B cell (primary cell): ENCODE measurements at regions not wholly inside any gene's neighbourhood (a gene's known extent, or its start where the extent isn't known, plus 50 kb on each side); places are given as distances from the start of the nearest gene placed in this dataset.

ENCODE experiments used
- ATAC-seq: fragments of 200-7000 bp; cut with Tn5 transposase; one replicate; pipeline ENCODE4 v1.10.0; 2021; ENCODE audit warnings: low read depth, mild to moderate bottlenecking, moderate number of reproducible peaks, moderate library complexity
- CTCF ChIA-PET: fragments of 350-600 bp; sonication (Branson Sonifier 250); formaldehyde crosslinking; loops from one replicate; lab custom pipeline; 2021; ENCODE audit warnings: antibody characterized with exemption, inconsistent platforms; lab: Charles Lee
- POLR2A ChIA-PET: fragments of 350-600 bp; sonication (Branson Sonifier 250); formaldehyde crosslinking; loops from one replicate; lab custom pipeline; 2021; ENCODE audit warnings: antibody characterized with exemption; lab: Charles Lee
- DNase-seq: peaks from one replicate; pipeline ENCODE4 v3.0.0; 2013
- H2AFZ ChIP-seq: 2 replicates; pipeline ENCODE4 v1.6.1; 2012; ENCODE audit warnings: mild to moderate bottlenecking, low read depth, low read length; ENCODE audit not compliant: insufficient read depth, poor library complexity, severe bottlenecking
- H3K27ac ChIP-seq, 2 donors: 1 replicate in 1 of 2; 2 replicates in 1 of 2; pipeline ENCODE4 v1.5.1; 2012 to 2013; ENCODE audit warnings: low read length in 2 of 2, mild to moderate bottlenecking in 2 of 2, moderate library complexity in 1 of 2
- H3K27me3 ChIP-seq, 4 experiments: fragments of 200-600 bp in 1 of 4; sonication (generic) in 1 of 4; replicated peaks in 1 of 4; 1 replicate in 2 of 4; 2 replicates in 2 of 4; pipeline versions ENCODE4 v1.6.1 to v1.7.0; 2013 to 2016; ENCODE audit warnings: low read length in 3 of 4, mild to moderate bottlenecking in 2 of 4, mixed read lengths in 1 of 4, moderate library complexity in 1 of 4; ENCODE audit not compliant: insufficient read depth in 4 of 4, control insufficient read depth in 3 of 4; ENCODE audit errors: control extremely low read depth in 1 of 4
- H3K36me3 ChIP-seq, 2 experiments: replicated peaks in 1 of 2; 1 replicate in 1 of 2; 2 replicates in 1 of 2; pipeline versions ENCODE4 v1.6.1 to v1.7.1; 2013; ENCODE audit warnings: low read length in 1 of 2; ENCODE audit not compliant: insufficient read depth in 2 of 2, control insufficient read depth in 1 of 2; ENCODE audit errors: control extremely low read depth in 1 of 2, extremely low read depth in 1 of 2
- H3K4me1 ChIP-seq, 2 donors: fragments of 200-600 bp in 1 of 2; sonication (generic) in 1 of 2; 1 replicate in 1 of 2; 2 replicates in 1 of 2; pipeline versions ENCODE4 v1.5.1 to v1.6.1; 2013 to 2017; ENCODE audit warnings: low read length in 2 of 2; ENCODE audit not compliant: control insufficient read depth in 2 of 2, insufficient read depth in 2 of 2
- H3K4me2 ChIP-seq: replicated peaks from 2 replicates; pipeline ENCODE3; 2012; ENCODE audit warnings: mild to moderate bottlenecking, low read depth, low read length; ENCODE audit not compliant: poor library complexity, severe bottlenecking
- H3K4me3 ChIP-seq, 5 experiments: fragments of 200-600 bp in 1 of 5; sonication (generic) in 1 of 5; 1 replicate in 3 of 5; 2 replicates in 2 of 5; pipeline versions ENCODE4 v1.5.1 to v1.7.0; 2011 to 2016; ENCODE audit warnings: low read length in 4 of 5, mild to moderate bottlenecking in 4 of 5, low read depth in 2 of 5, control low read depth in 1 of 5, moderate library complexity in 1 of 5; ENCODE audit not compliant: insufficient read depth in 1 of 5; ENCODE audit errors: control extremely low read depth in 1 of 5, extremely low read depth in 1 of 5
- H3K79me2 ChIP-seq: fragments of 200-600 bp; sonication (generic); one replicate; pipeline ENCODE4 v1.6.0; 2016; ENCODE audit warnings: low read length; ENCODE audit not compliant: control insufficient read depth, insufficient read depth
- H3K9ac ChIP-seq: fragments of 200-600 bp; sonication (generic); 2 replicates; pipeline ENCODE4 v1.6.1; 2017; ENCODE audit warnings: mild to moderate bottlenecking, low read length, moderate library complexity
- H3K9me3 ChIP-seq, 3 donors: one replicate each; pipeline versions ENCODE4 v1.6.1 to v1.7.1; 2013; ENCODE audit warnings: low read length in 2 of 3; ENCODE audit not compliant: control insufficient read depth in 2 of 3, insufficient read depth in 1 of 3; ENCODE audit errors: control extremely low read depth in 1 of 3
- H4K20me1 ChIP-seq: 2 replicates; pipeline ENCODE4 v1.6.0; 2012; ENCODE audit warnings: mild to moderate bottlenecking, low read length; ENCODE audit not compliant: insufficient read depth, control insufficient read depth, poor library complexity, severe bottlenecking
- H3K27ac Mint-ChIP-seq: one replicate; pipeline ENCODE4 v1.8.0; 2021; ENCODE audit warnings: mixed read lengths
- H3K27me3 Mint-ChIP-seq: one replicate; pipeline ENCODE4 v1.8.0; 2021; ENCODE audit warnings: mixed read lengths
- H3K4me1 Mint-ChIP-seq: one replicate; pipeline ENCODE4 v1.8.0; 2021; ENCODE audit warnings: mixed read lengths
- H3K4me3 Mint-ChIP-seq: one replicate; pipeline ENCODE4 v1.8.0; 2021; ENCODE audit warnings: mixed read lengths
- H3K9me3 Mint-ChIP-seq: one replicate; pipeline ENCODE4 v1.8.0; 2022; ENCODE audit warnings: mixed read lengths; ENCODE audit not compliant: insufficient read depth
- EZH2 ChIP-seq: IDR thresholded peaks from 2 replicates; pipeline ENCODE4 v1.6.1; 2012; ENCODE audit warnings: borderline replicate concordance, low read depth, mild to moderate bottlenecking, moderate library complexity, low read length; ENCODE audit not compliant: insufficient read depth, poor library complexity, severe bottlenecking
- WGBS: methylation state at CpG from one replicate; pipeline ENCODE4 v1.1.5; 2013; ENCODE audit warnings: missing lambda C conversion rate; ENCODE audit not compliant: insufficient coverage; 5-methylcytosine and 5-hydroxymethylcytosine counted together
- intact Hi-C: fragments of 100-400 bp; cut with micrococcal nuclease; formaldehyde crosslinking; loops from one replicate; pipeline ENCODE4 v1.10.0; 2022
- TF ChIP-seq, protein P1 (sequence below): fragments of 200-600 bp; IDR thresholded peaks from one replicate; pipeline ENCODE4 v1.8.0; 2022; ENCODE audit warnings: antibody characterized with exemption, mild to moderate bottlenecking

GRCh38 chr12:105975351-105975750 lies 163.4 kb downstream of the NUAK1 start:
- no peak overlapping the region for H3K9ac ChIP-seq
- no peaks in the 10 kb centered on the region for H3K36me3 ChIP-seq
- no peaks in the 10 kb centered on the region for H3K9me3 Mint-ChIP-seq
- H3K27me3 Mint-ChIP-seq, result no peaks in the 10 kb centered on the region
- H3K27ac Mint-ChIP-seq, result no peak overlapping the region
- no peaks in the 10 kb centered on the region for H3K27me3 ChIP-seq
- intact Hi-C loops, result no loop called here
- ChIA-PET POLR2A (no interaction called here), CTCF (no interaction called here)
- no peaks in the 10 kb centered on the region for H3K79me2 ChIP-seq
- no peak overlapping the region for H3K4me3 Mint-ChIP-seq
- no peak overlapping the region for H3K27ac ChIP-seq
- WGBS, result 100% methylated on average over 1 of the region's 2 CpGs
- no peak overlapping the region for H2AFZ ChIP-seq
- no peaks in the 10 kb centered on the region for H3K4me1 Mint-ChIP-seq
- ATAC-seq (no peak), DNase-seq (no peak)
- H3K9me3 ChIP-seq, result no peaks in the 10 kb centered on the region
- H3K4me2 ChIP-seq, result no peak overlapping the region
- no peaks in the 10 kb centered on the region for H4K20me1 ChIP-seq
- TF ChIP-seq, protein P1, sequence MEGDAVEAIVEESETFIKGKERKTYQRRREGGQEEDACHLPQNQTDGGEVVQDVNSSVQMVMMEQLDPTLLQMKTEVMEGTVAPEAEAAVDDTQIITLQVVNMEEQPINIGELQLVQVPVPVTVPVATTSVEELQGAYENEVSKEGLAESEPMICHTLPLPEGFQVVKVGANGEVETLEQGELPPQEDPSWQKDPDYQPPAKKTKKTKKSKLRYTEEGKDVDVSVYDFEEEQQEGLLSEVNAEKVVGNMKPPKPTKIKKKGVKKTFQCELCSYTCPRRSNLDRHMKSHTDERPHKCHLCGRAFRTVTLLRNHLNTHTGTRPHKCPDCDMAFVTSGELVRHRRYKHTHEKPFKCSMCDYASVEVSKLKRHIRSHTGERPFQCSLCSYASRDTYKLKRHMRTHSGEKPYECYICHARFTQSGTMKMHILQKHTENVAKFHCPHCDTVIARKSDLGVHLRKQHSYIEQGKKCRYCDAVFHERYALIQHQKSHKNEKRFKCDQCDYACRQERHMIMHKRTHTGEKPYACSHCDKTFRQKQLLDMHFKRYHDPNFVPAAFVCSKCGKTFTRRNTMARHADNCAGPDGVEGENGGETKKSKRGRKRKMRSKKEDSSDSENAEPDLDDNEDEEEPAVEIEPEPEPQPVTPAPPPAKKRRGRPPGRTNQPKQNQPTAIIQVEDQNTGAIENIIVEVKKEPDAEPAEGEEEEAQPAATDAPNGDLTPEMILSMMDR, result no peak
- TF ChIP-seq EZH2, result no peak
- no peaks in the 10 kb centered on the region for H3K4me1 ChIP-seq
- no peak overlapping the region for H3K4me3 ChIP-seq

DNA sequence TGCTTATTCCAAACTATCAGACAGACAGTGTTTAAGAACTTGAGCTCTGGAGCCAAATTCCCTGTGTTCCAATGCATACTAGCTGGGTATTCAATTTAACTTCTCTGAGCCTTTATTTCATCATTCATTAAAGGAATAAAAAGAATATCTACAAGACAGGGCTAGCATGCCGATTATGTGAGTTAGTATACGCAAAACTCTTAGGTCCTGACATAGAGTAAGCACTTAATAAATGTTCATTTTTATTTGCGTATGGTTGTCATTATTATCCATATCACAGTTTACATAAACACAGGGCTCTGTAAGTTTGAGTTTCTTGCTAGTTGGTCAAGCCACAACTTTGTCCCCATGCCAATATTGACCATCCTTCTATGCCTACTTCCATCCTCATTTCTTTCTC lies 161.5 kb downstream of the NUAK1 start:
- no peaks in the 10 kb centered on the region for H3K4me1 Mint-ChIP-seq
- no peaks in the 10 kb centered on the region for H3K9me3 Mint-ChIP-seq
- intact Hi-C loops, result no loop called here
- ChIA-PET POLR2A (no interaction called here), CTCF (no interaction called here)
- DNase-seq (no peak), ATAC-seq (no peak)
- Histone ChIP-seq H3K9ac (no peak overlapping the region), H3K79me2 (no peaks in the 10 kb centered on the region), H3K36me3 (no peaks in the 10 kb centered on the region), H3K9me3 (peaks cover 0 to 6% (median 0%) of the 10 kb centered on the region in 3 donors), H3K4me2 (no peak overlapping the region), H2AFZ (no peak overlapping the region), H3K27me3 (no peaks in the 10 kb centered on the region), H3K4me3 (no peak overlapping the region), H3K27ac (no peak overlapping the region), H3K4me1 (no peaks in the 10 kb centered on the region), H4K20me1 (no peaks in the 10 kb centered on the region)
- TF ChIP-seq EZH2, result no peak
- TF ChIP-seq, protein P1, result no peak
- no peaks in the 10 kb centered on the region for H3K27me3 Mint-ChIP-seq
- WGBS, result no CpG with 5 or more reads among the region's 3 CpGs
- H3K4me3 Mint-ChIP-seq, result no peak overlapping the region
- H3K27ac Mint-ChIP-seq, result no peak overlapping the region
